ENCODE measurements at regions not wholly inside any gene's neighbourhood (a gene's known extent, or its start where the extent isn't known, plus 50 kb on each side); places are given as distances from the start of the nearest gene placed in this dataset.
"Not testable (repeated sequence)": the region's sequence is repeated elsewhere in the genome, so short reads cannot be mapped to it uniquely, and the experiment has no call there.

DNA sequence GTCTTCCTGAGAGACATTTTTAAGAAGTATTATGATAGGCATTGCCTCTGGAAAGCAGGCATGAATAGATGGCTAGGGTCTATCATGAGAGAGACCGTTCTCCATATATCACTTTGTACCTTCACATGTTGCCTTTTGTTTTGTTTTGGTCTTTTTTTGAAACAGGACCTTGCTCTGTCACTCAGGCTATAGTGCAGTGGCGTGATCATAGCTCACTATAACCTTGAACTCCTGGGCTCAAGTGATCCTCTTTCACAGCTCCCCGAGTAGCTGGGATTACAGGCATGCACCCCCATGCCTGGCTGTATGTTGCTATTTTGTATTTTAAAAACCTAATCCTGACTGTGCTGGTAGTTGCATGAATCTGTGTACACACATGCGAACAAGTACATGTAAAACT is 869.6 kb upstream of the DEFB115 start:
- not testable (repeated sequence) for DNase-seq (ENCODE audit: low read depth in 2 of 2)

DNA sequence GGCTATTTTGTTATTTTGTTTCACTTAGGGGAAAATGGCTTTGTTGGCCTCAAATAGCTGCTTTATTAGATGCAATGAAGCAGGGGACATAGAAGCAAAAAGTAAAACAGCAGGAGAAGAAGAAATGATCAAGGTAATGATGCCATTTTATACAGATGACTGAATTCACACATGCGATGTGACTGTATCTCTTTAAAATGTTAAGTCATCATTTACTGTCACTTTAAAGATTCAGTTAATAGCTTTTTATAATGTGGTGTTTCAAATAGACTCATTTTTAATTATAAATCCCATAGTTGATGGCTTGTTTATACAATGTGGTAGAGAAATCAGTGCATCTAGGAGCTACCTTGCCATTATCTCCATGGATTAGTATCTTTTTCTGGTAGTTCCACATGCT is 863.9 kb upstream of the DEFB115 start:
- not testable (repeated sequence) for DNase-seq (ENCODE audit: low read depth in 2 of 2)

DNA sequence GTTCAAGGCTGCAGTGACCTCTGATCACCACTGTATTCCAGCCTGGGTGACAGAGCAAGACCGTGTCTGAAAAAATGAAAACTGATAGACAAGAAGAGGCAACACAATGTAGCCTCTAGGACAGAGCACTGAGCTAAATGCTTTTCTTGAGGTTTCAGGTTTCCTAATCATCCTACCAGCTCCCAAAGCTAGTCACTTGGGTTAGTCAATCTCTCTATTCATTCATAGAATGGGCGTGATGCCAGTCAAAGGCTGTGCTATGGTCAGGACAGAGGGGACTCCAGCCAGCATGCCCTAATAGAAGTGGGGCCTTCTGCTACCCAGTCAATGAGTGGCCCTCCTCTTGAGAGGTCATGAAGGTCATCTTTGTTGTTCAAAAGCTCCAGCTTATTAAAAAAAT is 860.4 kb upstream of the DEFB115 start:
- DNase-seq (ENCODE audit: low read depth in 2 of 2): not testable (repeated sequence)

DNA sequence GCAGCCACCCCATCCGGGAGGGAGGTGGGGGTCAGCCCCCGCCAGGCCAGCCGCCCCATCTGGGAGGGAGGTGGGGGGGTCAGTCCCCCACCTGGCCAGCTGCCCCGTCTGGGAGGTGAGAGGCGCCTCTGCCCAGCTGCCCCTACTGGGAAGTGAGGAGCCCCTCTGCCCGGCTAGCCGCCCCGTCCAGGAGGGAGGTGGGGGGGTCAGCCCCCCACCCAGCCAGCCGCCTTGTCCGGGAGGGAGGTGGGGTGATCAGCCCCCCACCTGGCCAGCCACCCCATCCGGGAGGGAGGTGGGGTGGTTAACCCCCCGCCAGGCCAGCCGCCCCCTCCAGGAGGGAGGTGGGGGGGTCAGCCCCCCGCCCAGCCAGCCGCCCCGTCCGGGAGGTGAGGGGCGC is 852.4 kb upstream of the DEFB115 start:
- DNase-seq (ENCODE audit: low read depth in 2 of 2): not testable (repeated sequence)

DNA sequence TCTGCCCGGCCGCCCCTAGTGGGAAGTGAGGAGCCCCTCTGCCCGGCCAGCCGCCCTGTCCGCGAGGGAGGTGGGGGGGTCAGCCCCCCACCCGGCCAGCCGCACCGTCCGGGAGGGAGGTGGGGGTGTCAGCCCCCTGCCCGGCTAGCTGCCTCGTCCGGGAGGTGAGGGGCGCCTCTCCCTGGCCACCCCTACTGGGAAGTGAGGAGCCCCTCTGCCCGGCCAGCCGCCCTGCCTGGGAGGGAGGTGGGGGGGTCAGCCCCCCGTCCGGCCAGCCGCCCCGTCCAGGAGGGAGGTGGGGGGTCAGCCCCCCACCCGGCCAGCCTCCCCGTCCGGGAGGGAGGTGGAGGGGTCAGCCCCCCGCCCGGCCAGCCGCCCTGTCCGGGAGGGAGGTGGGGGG is 851.9 kb upstream of the DEFB115 start:
- DNase-seq (ENCODE audit: low read depth in 2 of 2): not testable (repeated sequence)

DNA sequence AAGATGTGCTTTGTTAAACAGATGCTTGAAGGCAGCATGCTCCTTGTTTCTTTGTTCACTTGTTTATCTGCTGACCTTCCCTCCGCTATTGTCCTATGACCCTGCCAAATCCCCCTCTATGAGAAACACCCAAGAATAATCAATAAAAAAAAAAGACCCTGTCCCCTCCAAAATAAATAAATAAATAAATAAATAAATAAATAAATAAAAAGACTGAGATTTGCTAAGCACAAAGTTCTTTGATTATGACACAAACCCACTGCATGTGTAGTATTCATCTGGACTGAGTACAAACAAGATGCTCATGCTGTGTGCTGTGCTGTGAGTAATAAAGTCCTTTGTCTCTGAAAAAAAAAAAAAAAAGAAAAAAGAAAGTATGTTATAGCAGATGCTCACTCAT is 851.1 kb upstream of the DEFB115 start:
- DNase-seq (ENCODE audit: low read depth in 2 of 2): not testable (repeated sequence)

DNA sequence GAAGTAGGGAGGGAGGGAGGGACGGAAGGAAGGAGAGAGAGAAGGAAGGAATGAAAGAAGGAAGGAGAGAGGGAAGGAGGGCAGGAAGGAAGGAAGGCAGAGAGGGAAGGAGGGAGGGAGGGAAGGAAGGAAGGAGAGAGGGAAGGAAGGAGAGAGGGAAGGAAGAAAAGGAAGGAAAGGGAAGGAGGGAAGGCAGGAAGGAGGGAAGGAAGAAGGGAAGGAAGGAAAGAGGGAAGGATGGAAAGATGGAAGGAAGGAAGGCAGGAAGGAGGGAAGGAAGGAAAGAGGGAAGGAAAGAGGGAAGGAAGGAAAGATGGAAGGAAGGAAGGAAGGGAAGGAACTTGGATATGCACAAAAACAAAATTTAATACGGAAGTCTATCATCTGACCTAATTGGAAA is 844.5 kb upstream of the DEFB115 start:
- no peak for DNase-seq (ENCODE audit: low read depth in 2 of 2)

DNA sequence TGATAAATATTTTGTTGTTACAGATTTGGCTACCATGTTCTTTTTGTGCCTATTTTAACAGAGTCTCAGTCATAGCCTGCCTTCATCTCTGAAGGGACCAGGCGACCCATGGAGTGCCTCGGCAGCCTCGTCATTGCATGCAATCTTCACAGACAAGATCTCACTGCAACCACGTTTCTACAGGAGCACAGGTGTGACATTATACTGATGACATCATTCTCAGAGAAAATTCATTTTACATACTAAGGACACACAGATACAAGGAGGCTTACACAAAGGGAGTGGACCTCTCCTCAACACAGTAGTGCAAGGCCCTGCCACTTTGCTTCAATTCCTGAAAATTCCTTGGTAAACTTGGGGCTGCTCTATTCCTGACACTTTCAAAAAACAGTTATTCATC is 840.1 kb upstream of the DEFB115 start:
- not testable (repeated sequence) for DNase-seq (ENCODE audit: low read depth in 2 of 2)

DNA sequence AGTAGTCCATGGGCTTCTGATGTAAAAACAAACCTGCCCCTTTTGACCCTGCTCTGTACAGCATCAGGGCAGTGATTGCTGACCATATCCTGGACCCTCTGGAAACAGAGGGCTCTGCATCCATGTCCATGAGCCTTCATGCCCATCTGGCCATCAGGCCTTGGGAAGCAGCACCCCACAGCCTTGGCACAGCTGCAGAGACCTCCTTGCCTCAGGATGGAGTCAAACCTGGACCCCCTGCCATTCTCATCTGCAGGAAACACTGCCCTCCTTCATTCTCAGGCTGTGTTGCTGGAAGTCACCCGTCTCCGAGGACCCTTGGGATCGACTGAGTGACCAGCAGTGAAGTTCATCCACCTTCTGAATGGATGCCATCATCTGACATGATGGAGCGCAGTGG is 839.1 kb upstream of the DEFB115 start:
- not testable (repeated sequence) for DNase-seq (ENCODE audit: low read depth in 2 of 2)

DNA sequence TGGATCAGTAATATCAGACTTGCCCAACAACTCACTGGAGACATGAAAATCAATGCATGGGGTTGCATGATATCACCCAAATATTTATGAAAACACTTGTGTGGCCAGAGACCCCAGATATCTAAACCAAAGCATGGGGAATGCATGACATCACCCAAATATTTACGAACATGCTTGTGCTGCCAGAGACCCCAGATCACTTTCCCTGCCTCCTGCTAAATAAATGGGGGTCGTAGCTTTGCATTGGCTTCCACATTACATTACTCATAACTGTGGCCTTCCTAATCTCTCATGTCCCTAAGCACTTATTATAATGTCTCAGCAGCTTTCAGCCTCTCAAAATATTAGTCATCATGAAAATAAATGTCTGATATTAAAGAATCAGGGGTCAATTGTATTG is 838.0 kb upstream of the DEFB115 start:
- no peak for DNase-seq (ENCODE audit: low read depth in 2 of 2)

DNA sequence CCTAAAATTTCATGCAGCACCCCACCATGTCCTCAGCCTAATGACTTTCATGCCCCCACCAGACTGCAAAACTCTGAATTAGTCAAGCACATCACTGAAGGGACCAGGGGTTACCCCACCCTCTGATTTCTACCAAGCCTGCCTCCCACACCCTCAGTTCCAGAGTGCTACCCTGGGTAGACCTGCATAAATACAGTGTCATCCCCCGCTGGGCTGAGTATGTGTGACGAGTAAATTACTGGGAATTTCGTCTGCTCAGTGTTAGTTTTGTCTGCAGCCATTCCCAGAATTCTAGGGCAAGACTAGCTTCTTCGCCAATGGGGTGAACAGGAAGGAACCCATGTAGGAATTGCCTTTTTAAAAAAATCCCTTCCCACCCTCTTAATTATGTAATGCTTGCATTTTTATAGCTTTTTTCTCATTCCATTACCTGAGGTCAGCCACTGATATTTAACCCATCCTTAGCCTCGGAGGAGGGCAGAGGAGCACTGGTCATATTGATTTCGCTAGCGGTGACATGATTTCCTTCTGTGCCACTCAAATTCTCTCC is 837.5 kb upstream of the DEFB115 start:
- not testable (repeated sequence) for DNase-seq (ENCODE audit: low read depth in 2 of 2)

All from stimulated activated CD4-positive, alpha-beta T cell treated with anti-CD3 and anti-CD28 coated beads, Interleukin-4, amount 100 ng/mL, for 48 hours (primary cell).